Activated B cell treated with CpG ODN at 0.5 μM for 24 hours (primary cell): ENCODE measurements at regions not wholly inside any gene's neighbourhood (a gene's known extent, or its start where the extent isn't known, plus 50 kb on each side); places are given as distances from the start of the nearest gene placed in this dataset.

Experiments used
- ATAC-seq: fragments of 200-7000 bp; cut with Tn5 transposase; one replicate; pipeline ENCODE4 v1.10.0; 2021; ENCODE audit warnings: low read depth, mild to moderate bottlenecking, moderate library complexity
- CTCF ChIA-PET: fragments of 350-600 bp; sonication (Branson Sonifier 250); formaldehyde crosslinking; loops from one replicate; lab custom pipeline; 2021; ENCODE audit warnings: antibody characterized with exemption; lab: Charles Lee
- POLR2A ChIA-PET: fragments of 350-600 bp; sonication (Branson Sonifier 250); formaldehyde crosslinking; loops from one replicate; lab custom pipeline; 2021; ENCODE audit warnings: antibody characterized with exemption; lab: Charles Lee
- DNase-seq: peaks from one replicate; pipeline ENCODE4 v3.0.0; 2022
- H3K27ac Mint-ChIP-seq: one replicate; pipeline ENCODE4 v1.8.0; 2020; ENCODE audit warnings: mixed read lengths
- H3K27me3 Mint-ChIP-seq: one replicate; pipeline ENCODE4 v1.8.0; 2021; ENCODE audit warnings: mixed read lengths
- H3K36me3 Mint-ChIP-seq: one replicate; pipeline ENCODE4 v1.8.0; 2021; ENCODE audit warnings: low read depth, mixed read lengths
- H3K4me1 Mint-ChIP-seq: one replicate; pipeline ENCODE4 v1.8.0; 2021; ENCODE audit warnings: mixed read lengths
- H3K4me3 Mint-ChIP-seq: one replicate; pipeline ENCODE4 v1.8.0; 2020; ENCODE audit warnings: mild to moderate bottlenecking, mixed read lengths
- H3K9me3 Mint-ChIP-seq: one replicate; pipeline ENCODE4 v1.8.0; 2020; ENCODE audit warnings: mixed read lengths
- CTCF ChIP-seq: fragments of 200-600 bp; IDR thresholded peaks from one replicate; pipeline ENCODE4 v1.8.0; 2022; ENCODE audit warnings: antibody characterized with exemption, mild to moderate bottlenecking
- intact Hi-C: fragments of 100-400 bp; cut with micrococcal nuclease; formaldehyde crosslinking; loops from one replicate; pipeline ENCODE4 v1.15.1; 2024

- Mint-ChIP-seq H3K27me3 (no peaks in the 10 kb centered on the region), H3K27ac (no peak overlapping the region), H3K9me3 (no peaks in the 10 kb centered on the region), H3K4me3 (no peak overlapping the region), H3K4me1 (no peaks in the 10 kb centered on the region), H3K36me3 (no peaks in the 10 kb centered on the region)
- intact Hi-C loops: no loop called here
- ATAC-seq (no peak), DNase-seq (no peak)
- TF ChIP-seq CTCF: no peak
- ChIA-PET POLR2A (no interaction called here), CTCF (no interaction called here)
These were observed 177.8 kb upstream of the TNC start for GRCh38 chr9:115295734-115296133.

GRCh38 chr9:115296831-115297565, 179.0 kb upstream of the TNC start:
- Mint-ChIP-seq H3K4me3 (no peak overlapping the region), H3K27ac (no peak overlapping the region), H3K27me3 (no peaks in the 10 kb centered on the region), H3K9me3 (no peaks in the 10 kb centered on the region), H3K36me3 (no peaks in the 10 kb centered on the region), H3K4me1 (no peaks in the 10 kb centered on the region)
- ATAC-seq: no peak
- CTCF ChIA-PET: no interaction called here
- no peak for DNase-seq
- no peak for TF ChIP-seq CTCF
- POLR2A ChIA-PET: no interaction called here
- intact Hi-C loops: no loop called here

- ATAC-seq (no peak), DNase-seq (no peak)
- no peak for TF ChIP-seq CTCF
- H3K4me1 Mint-ChIP-seq: no peaks in the 10 kb centered on the region
- intact Hi-C loops: no loop called here
- no peaks in the 10 kb centered on the region for H3K9me3 Mint-ChIP-seq
- H3K27ac Mint-ChIP-seq: no peak overlapping the region
- CTCF ChIA-PET: no interaction called here
- no peaks in the 10 kb centered on the region for H3K27me3 Mint-ChIP-seq
- POLR2A ChIA-PET: no interaction called here
- no peak overlapping the region for H3K4me3 Mint-ChIP-seq
- H3K36me3 Mint-ChIP-seq: no peaks in the 10 kb centered on the region
These were observed 182.2 kb upstream of the TNC start for GRCh38 chr9:115300116-115300515.

GRCh38 chr9:115300874-115301273, 182.9 kb upstream of the TNC start:
- ChIA-PET POLR2A (no interaction called here), CTCF (no interaction called here)
- DNase-seq (no peak), ATAC-seq (no peak)
- no peak overlapping the region for H3K27ac Mint-ChIP-seq
- H3K4me1 Mint-ChIP-seq: no peaks in the 10 kb centered on the region
- H3K9me3 Mint-ChIP-seq: no peaks in the 10 kb centered on the region
- H3K36me3 Mint-ChIP-seq: no peaks in the 10 kb centered on the region
- intact Hi-C loops: no loop called here
- H3K27me3 Mint-ChIP-seq: no peaks in the 10 kb centered on the region
- no peak overlapping the region for H3K4me3 Mint-ChIP-seq
- no peak for TF ChIP-seq CTCF

- ATAC-seq: no peak
- ChIA-PET POLR2A (no interaction called here), CTCF (no interaction called here)
- Mint-ChIP-seq H3K9me3 (no peaks in the 10 kb centered on the region), H3K27me3 (no peaks in the 10 kb centered on the region), H3K4me1 (no peaks in the 10 kb centered on the region), H3K36me3 (no peaks in the 10 kb centered on the region), H3K27ac (no peak overlapping the region), H3K4me3 (no peak overlapping the region)
- DNase-seq: no peak
- no peak for TF ChIP-seq CTCF
- intact Hi-C loops: no loop called here
These were observed 183.6 kb upstream of the TNC start for GRCh38 chr9:115301581-115301980.
